H1 (cell line): ENCODE measurements at regions not wholly inside any gene's neighbourhood (a gene's known extent, or its start where the extent isn't known, plus 50 kb on each side); places are given as distances from the start of the nearest gene placed in this dataset.

Experiments used
- CTCF ChIA-PET: fragments of 300-600 bp; sonication (Branson Sonifier 250); formaldehyde crosslinking; loops from one replicate; lab custom pipeline; 2021; ENCODE audit not compliant: partially characterized antibody; lab: Charles Lee
- POLR2A ChIA-PET: fragments of 300-600 bp; sonication (Branson Sonifier 250); formaldehyde crosslinking; loops from one replicate; lab custom pipeline; 2021; ENCODE audit warnings: inconsistent platforms; ENCODE audit not compliant: partially characterized antibody; lab: Charles Lee
- DNase-seq, 2 experiments: peaks; one replicate each; pipeline versions ENCODE4 v3.0.0 to v3.0.0-alpha.2; 2010 to 2022; ENCODE audit warnings: low spot score in 2 of 2, low read depth in 1 of 2, mixed read lengths in 1 of 2
- FAIRE-seq: peaks from 2 replicates; lab custom pipeline; 2011; peaks lifted over from hg19 to GRCh38; lab: Jason Lieb, UNC
- H2AFZ ChIP-seq: 2 replicates; pipeline ENCODE4 v1.8.1; 2012; ENCODE audit warnings: low read length, inconsistent platforms
- H2AK5ac ChIP-seq: 2 replicates; pipeline ENCODE4 v1.6.1; 2013; ENCODE audit warnings: low read depth, low read length
- H2BK120ac ChIP-seq: replicated peaks from 2 replicates; pipeline ENCODE3; 2013; ENCODE audit warnings: low read depth, low read length, inconsistent platforms
- H2BK12ac ChIP-seq: 2 replicates; pipeline ENCODE4 v1.6.1; 2013; ENCODE audit warnings: low read depth, low read length
- H2BK15ac ChIP-seq: 2 replicates; pipeline ENCODE4 v1.6.1; 2013; ENCODE audit warnings: low read length
- H2BK20ac ChIP-seq: 2 replicates; pipeline ENCODE4 v1.6.1; 2013; ENCODE audit warnings: low read length
- H2BK5ac ChIP-seq: 2 replicates; pipeline ENCODE4 v1.6.1; 2013; ENCODE audit warnings: low read depth, low read length
- H3K14ac ChIP-seq: 2 replicates; pipeline ENCODE4 v1.6.1; 2013; ENCODE audit warnings: inconsistent platforms; ENCODE audit not compliant: insufficient read length
- H3K18ac ChIP-seq: 2 replicates; pipeline ENCODE4 v1.6.1; 2013; ENCODE audit warnings: low read length; ENCODE audit errors: extremely low read depth
- H3K23ac ChIP-seq: 2 replicates; pipeline ENCODE4 v1.6.1; 2013; ENCODE audit warnings: inconsistent platforms; ENCODE audit not compliant: insufficient read length
- H3K23me2 ChIP-seq: 2 replicates; pipeline ENCODE4 v1.6.1; 2013; ENCODE audit warnings: low read depth, low read length
- H3K27ac ChIP-seq: 2 replicates; pipeline ENCODE4 v1.6.1; 2011; ENCODE audit warnings: low read depth, low read length, inconsistent platforms
- H3K27me3 ChIP-seq, 4 experiments: replicated peaks in 1 of 4; 1 replicate in 1 of 4; 2 replicates in 3 of 4; pipeline versions ENCODE4 v1.6.1 to v1.8.1; 2011 to 2013; ENCODE audit warnings: low read length in 3 of 4, mild to moderate bottlenecking in 3 of 4, inconsistent platforms in 2 of 4, mixed read lengths in 2 of 4, moderate library complexity in 1 of 4; ENCODE audit not compliant: control insufficient read depth in 3 of 4, insufficient read depth in 3 of 4; ENCODE audit errors: extremely low read depth in 1 of 4
- H3K36me3 ChIP-seq, 4 experiments: 2 replicates each; pipeline versions ENCODE4 v1.6.1 to v1.8.1; 2011 to 2013; ENCODE audit warnings: mild to moderate bottlenecking in 4 of 4, low read length in 3 of 4, moderate library complexity in 2 of 4, control low read depth in 1 of 4, inconsistent platforms in 1 of 4; ENCODE audit not compliant: insufficient read depth in 4 of 4, control insufficient read depth in 2 of 4
- H3K4ac ChIP-seq: replicated peaks from 2 replicates; pipeline ENCODE3; 2013; ENCODE audit warnings: low read length, low read depth, mixed read lengths, inconsistent platforms; ENCODE audit not compliant: insufficient read length
- H3K4me1 ChIP-seq, 4 experiments: replicated peaks in 1 of 4; 1 replicate in 1 of 4; 2 replicates in 3 of 4; pipeline versions ENCODE4 v1.6.1 to v1.8.1; 2011 to 2013; ENCODE audit warnings: low read length in 3 of 4, inconsistent platforms in 2 of 4, mixed read lengths in 1 of 4; ENCODE audit not compliant: insufficient read depth in 4 of 4, control insufficient read depth in 3 of 4
- H3K4me2 ChIP-seq, 2 experiments: 2 replicates each; pipeline versions ENCODE4 v1.6.1 to v1.8.1; 2011 to 2013; ENCODE audit warnings: low read depth in 2 of 2, low read length in 2 of 2, control low read depth in 1 of 2, inconsistent platforms in 1 of 2, mild to moderate bottlenecking in 1 of 2; ENCODE audit not compliant: insufficient read depth in 1 of 2
- H3K4me3 ChIP-seq, 4 experiments: fragments of 200-600, 300-600 bp in 1 of 4; sonication (generic), shearing (Covaris generic), sonication (Bioruptor Twin) in 1 of 4; 2 replicates each; pipeline versions ENCODE4 v1.5.1 to v1.8.1; 2011 to 2016; ENCODE audit warnings: low read length in 4 of 4, low read depth in 3 of 4, control low read depth in 2 of 4, inconsistent platforms in 2 of 4, mild to moderate bottlenecking in 2 of 4, mixed read lengths in 1 of 4, moderate library complexity in 1 of 4; ENCODE audit not compliant: insufficient read depth in 2 of 4; ENCODE audit errors: extremely low read depth in 1 of 4
- H3K56ac ChIP-seq: replicated peaks from 2 replicates; pipeline ENCODE3; 2013; ENCODE audit warnings: low read depth, mild to moderate bottlenecking, mixed read lengths, low read length, inconsistent platforms; ENCODE audit not compliant: insufficient read length
- H3K79me1 ChIP-seq: 2 replicates; pipeline ENCODE4 v1.6.1; 2013; ENCODE audit warnings: low read depth, low read length, control low read depth
- H3K79me2 ChIP-seq, 2 experiments: 2 replicates each; pipeline versions ENCODE4 v1.6.1 to v1.8.1; 2012 to 2013; ENCODE audit warnings: low read length in 2 of 2, mild to moderate bottlenecking in 2 of 2, inconsistent platforms in 1 of 2; ENCODE audit not compliant: insufficient read depth in 2 of 2, control insufficient read depth in 1 of 2
- H3K9ac ChIP-seq, 4 experiments: replicated peaks in 1 of 4; 1 replicate in 1 of 4; 2 replicates in 3 of 4; pipeline versions ENCODE4 v1.6.1 to v1.8.1; 2011 to 2013; ENCODE audit warnings: low read depth in 3 of 4, low read length in 3 of 4, control low read depth in 2 of 4, mild to moderate bottlenecking in 2 of 4, moderate library complexity in 2 of 4, inconsistent platforms in 1 of 4; ENCODE audit errors: extremely low read depth in 1 of 4
- H3K9me3 ChIP-seq, 2 experiments: 2 replicates each; pipeline versions ENCODE4 v1.6.1 to v1.8.1; 2012 to 2013; ENCODE audit warnings: mild to moderate bottlenecking in 2 of 2, moderate library complexity in 2 of 2, control low read depth in 1 of 2, inconsistent platforms in 1 of 2, low read depth in 1 of 2, low read length in 1 of 2, mixed read lengths in 1 of 2; ENCODE audit not compliant: insufficient read depth in 2 of 2
- H4K20me1 ChIP-seq, 2 experiments: replicated peaks in 1 of 2; 2 replicates each; pipeline versions ENCODE3 to v1.8.1; 2011 to 2013; ENCODE audit warnings: inconsistent platforms in 2 of 2, low read length in 2 of 2, mild to moderate bottlenecking in 1 of 2; ENCODE audit not compliant: insufficient read depth in 2 of 2, control insufficient read depth in 1 of 2
- H4K5ac ChIP-seq: 2 replicates; pipeline ENCODE4 v1.6.1; 2013; ENCODE audit warnings: low read length, low read depth, mixed read lengths, inconsistent platforms; ENCODE audit not compliant: insufficient read length
- H4K8ac ChIP-seq: 2 replicates; pipeline ENCODE4 v1.8.0; 2013; ENCODE audit warnings: mild to moderate bottlenecking, moderate library complexity, low read length, inconsistent platforms; ENCODE audit not compliant: insufficient read depth; ENCODE audit errors: extremely low read depth
- H4K91ac ChIP-seq: replicated peaks from 2 replicates; pipeline ENCODE3; 2013; ENCODE audit warnings: low read length, mixed read lengths, inconsistent platforms; ENCODE audit not compliant: insufficient read length
- CBX5 ChIP-seq: fragments of 300-800, 300-1000 bp; sonication (generic); IDR thresholded peaks from 2 replicates; pipeline ENCODE4 v1.7.1; 2016; ENCODE audit warnings: antibody characterized with exemption, low read length, low read depth
- CTBP2 ChIP-seq: IDR thresholded peaks from 2 replicates; pipeline ENCODE4 v1.7.0; 2011; ENCODE audit warnings: borderline replicate concordance, mild to moderate bottlenecking, moderate library complexity, mixed read lengths, low read length; ENCODE audit not compliant: insufficient read depth, insufficient read length
- FOSL1 ChIP-seq: IDR thresholded peaks from 2 replicates; pipeline ENCODE4 v1.6.1; 2011; ENCODE audit warnings: mild to moderate bottlenecking, low read depth, low read length, moderate library complexity; ENCODE audit not compliant: insufficient read depth
- SIN3A ChIP-seq, 2 experiments: IDR thresholded peaks in 1 of 2; conservative IDR thresholded peaks in 1 of 2; 2 replicates each; pipeline ENCODE4 v1.6.1; 2011 to 2012; ENCODE audit warnings: low read length in 2 of 2, improper control_type of control experiment in 1 of 2, low read depth in 1 of 2, mild to moderate bottlenecking in 1 of 2
- TBP ChIP-seq: IDR thresholded peaks from 2 replicates; pipeline ENCODE4 v1.6.1; 2011; ENCODE audit warnings: low read depth, low read length, improper control_type of control experiment
- TCF12 ChIP-seq: IDR thresholded peaks from 2 replicates; pipeline ENCODE4 v1.6.1; 2011; ENCODE audit warnings: low read depth, mild to moderate bottlenecking, low read length
- WGBS, 2 experiments: shearing (Covaris generic) in 1 of 2; methylation state at CpG; one replicate each; pipeline versions ENCODE4 v1.1.6 to v1.1.7; 2013 to 2015; ENCODE audit warnings: low lambda C conversion rate in 2 of 2, mixed read lengths in 2 of 2, inconsistent platforms in 1 of 2, low coverage in 1 of 2, missing lambda C conversion rate in 1 of 2; ENCODE audit not compliant: insufficient replicate concordance in 2 of 2, insufficient coverage in 1 of 2, insufficient read length in 1 of 2; ENCODE audit errors: extremely low coverage in 1 of 2, missing lambda C conversion rate in 1 of 2; 5-methylcytosine and 5-hydroxymethylcytosine counted together

DNA sequence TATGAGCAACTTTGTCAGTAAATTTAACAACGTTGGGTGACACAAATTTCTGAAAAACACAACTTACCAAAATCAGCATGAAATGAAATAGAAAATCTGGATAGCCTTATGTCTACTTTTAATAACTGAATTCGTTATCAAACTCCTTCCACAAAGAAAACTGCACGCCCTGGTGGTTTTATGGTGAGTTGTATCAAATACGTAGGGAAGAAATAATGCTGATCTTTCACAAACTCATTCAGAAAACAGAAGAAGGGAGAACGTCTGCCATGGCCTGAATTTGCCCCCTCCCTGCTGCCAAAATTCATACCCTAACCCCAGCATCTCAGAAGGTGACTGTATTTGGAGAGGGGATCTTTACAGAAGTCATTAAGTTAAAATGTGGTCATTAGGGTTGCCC lies 50.0 kb upstream of the COL18A1 start:
- no peak for TF ChIP-seq TBP
- TF ChIP-seq CBX5 = no peak
- no peak for TF ChIP-seq FOSL1
- no peak for TF ChIP-seq CTBP2
- no peak for TF ChIP-seq TCF12
- TF ChIP-seq SIN3A (conservative IDR thresholded peaks at IDR 0.05 in 1 of 2, IDR thresholded peaks at IDR 0.05 in 1 of 2; ENCODE audit: low read depth in 1 of 2, low read length in 2 of 2) = no peak
- Histone ChIP-seq H3K4me3 (no peak overlapping the region), H3K36me3 (no peaks in the 10 kb centered on the region), H3K9ac (no peak overlapping the region), H3K4me2 (no peak overlapping the region), H2BK20ac (no peak overlapping the region), H4K20me1 (peaks cover 0 to 6% of the 10 kb centered on the region in 2 experiments), H3K79me2 (no peaks in the 10 kb centered on the region), H2BK12ac (no peak overlapping the region), H3K27ac (no peak overlapping the region), H3K27me3 (no peaks in the 10 kb centered on the region), H3K79me1 (no peaks in the 10 kb centered on the region), H3K56ac (no peak overlapping the region), H3K18ac (no peak overlapping the region), H2AK5ac (no peak overlapping the region), H3K4me1 (peaks cover 0 to 8% (median 3%) of the 10 kb centered on the region in 4 experiments; a peak in 5 of 7 replicates), H3K14ac (no peak overlapping the region), H3K23ac (no peak overlapping the region), H3K9me3 (no peaks in the 10 kb centered on the region), H4K91ac (no peak overlapping the region), H3K4ac (no peak overlapping the region), H2BK15ac (no peak overlapping the region), H4K5ac (no peak overlapping the region), H4K8ac (no peak overlapping the region), H2BK5ac (no peak overlapping the region), H2AFZ (no peak overlapping the region), H3K23me2 (no peaks in the 10 kb centered on the region), H2BK120ac (no peak overlapping the region)
- POLR2A ChIA-PET = no interaction called here
- no peak for DNase-seq
- WGBS, 2 experiments = 85% methylated on average over 5 of the region's 5 CpGs; no CpG with 5 or more reads in 1 of the 2 experiments
- CTCF ChIA-PET = no interaction called here
- no peak for FAIRE-seq
